Progenitor cell of endocrine pancreas (in vitro differentiated cells): ENCODE measurements at regions not wholly inside any gene's neighbourhood (a gene's known extent, or its start where the extent isn't known, plus 50 kb on each side); places are given as distances from the start of the nearest gene placed in this dataset.
A peak's percentile ranks its signal among the peaks of the same experiment; 100 is the strongest.

Experiments used
- DNase-seq: peaks from one replicate; pipeline ENCODE4 v3.0.0; 2021; ENCODE audit warnings: low spot score; ENCODE audit not compliant: unreplicated experiment
- H3K27ac Mint-ChIP-seq: 2 replicates; pipeline ENCODE4 v1.8.0; 2021; ENCODE audit warnings: mild to moderate bottlenecking, moderate library complexity, mixed read lengths
- H3K27me3 Mint-ChIP-seq: 2 replicates; pipeline ENCODE4 v1.8.0; 2021; ENCODE audit warnings: mixed read lengths
- H3K36me3 Mint-ChIP-seq: 2 replicates; pipeline ENCODE4 v1.8.0; 2022; ENCODE audit warnings: mixed read lengths; ENCODE audit not compliant: insufficient read depth
- H3K4me1 Mint-ChIP-seq: 2 replicates; pipeline ENCODE4 v1.8.0; 2021; ENCODE audit warnings: low read depth, mixed read lengths
- H3K4me3 Mint-ChIP-seq: 2 replicates; pipeline ENCODE4 v1.8.0; 2021; ENCODE audit warnings: low read depth, mild to moderate bottlenecking, moderate library complexity, mixed read lengths
- H3K9me3 Mint-ChIP-seq: 2 replicates; pipeline ENCODE4 v1.8.0; 2021; ENCODE audit warnings: low read depth, mixed read lengths
- TF ChIP-seq, protein P1 (sequence below): fragments of 200-600 bp; sonication (generic); IDR thresholded peaks from one replicate; pipeline ENCODE4 v1.5.0; 2021; ENCODE audit warnings: antibody characterized with exemption, mild to moderate bottlenecking; ENCODE audit not compliant: unreplicated experiment

GRCh38 chr2:45220227-45220626 is 211.0 kb upstream of the SIX2 start:
- peak overlapping the region; percentile 40 for H3K27ac Mint-ChIP-seq
- TF ChIP-seq, protein P1, sequence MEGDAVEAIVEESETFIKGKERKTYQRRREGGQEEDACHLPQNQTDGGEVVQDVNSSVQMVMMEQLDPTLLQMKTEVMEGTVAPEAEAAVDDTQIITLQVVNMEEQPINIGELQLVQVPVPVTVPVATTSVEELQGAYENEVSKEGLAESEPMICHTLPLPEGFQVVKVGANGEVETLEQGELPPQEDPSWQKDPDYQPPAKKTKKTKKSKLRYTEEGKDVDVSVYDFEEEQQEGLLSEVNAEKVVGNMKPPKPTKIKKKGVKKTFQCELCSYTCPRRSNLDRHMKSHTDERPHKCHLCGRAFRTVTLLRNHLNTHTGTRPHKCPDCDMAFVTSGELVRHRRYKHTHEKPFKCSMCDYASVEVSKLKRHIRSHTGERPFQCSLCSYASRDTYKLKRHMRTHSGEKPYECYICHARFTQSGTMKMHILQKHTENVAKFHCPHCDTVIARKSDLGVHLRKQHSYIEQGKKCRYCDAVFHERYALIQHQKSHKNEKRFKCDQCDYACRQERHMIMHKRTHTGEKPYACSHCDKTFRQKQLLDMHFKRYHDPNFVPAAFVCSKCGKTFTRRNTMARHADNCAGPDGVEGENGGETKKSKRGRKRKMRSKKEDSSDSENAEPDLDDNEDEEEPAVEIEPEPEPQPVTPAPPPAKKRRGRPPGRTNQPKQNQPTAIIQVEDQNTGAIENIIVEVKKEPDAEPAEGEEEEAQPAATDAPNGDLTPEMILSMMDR: no peak
- H3K27me3 Mint-ChIP-seq: peaks cover 4% of the 10 kb centered on the region
- no peak for DNase-seq
- H3K9me3 Mint-ChIP-seq: peaks cover 5% of the 10 kb centered on the region
- H3K4me3 Mint-ChIP-seq: no peak overlapping the region
- no peaks in the 10 kb centered on the region for H3K36me3 Mint-ChIP-seq
- H3K4me1 Mint-ChIP-seq: peaks cover 34% of the 10 kb centered on the region

- H3K9me3 Mint-ChIP-seq: peaks cover 5% of the 10 kb centered on the region
- TF ChIP-seq, protein P1: no peak
- peaks cover 6% of the 10 kb centered on the region for H3K27me3 Mint-ChIP-seq
- no peak for DNase-seq
- peak overlapping the region; percentile 12 for H3K4me3 Mint-ChIP-seq
- H3K27ac Mint-ChIP-seq: peak overlapping the region; percentile 91
- peaks cover 29% of the 10 kb centered on the region for H3K4me1 Mint-ChIP-seq
- no peaks in the 10 kb centered on the region for H3K36me3 Mint-ChIP-seq
Measured at GRCh38 chr2:45218931-45219339, 209.7 kb upstream of the SIX2 start.

GRCh38 chr2:45218297-45218696 is 209.0 kb upstream of the SIX2 start:
- Mint-ChIP-seq H3K36me3 (no peaks in the 10 kb centered on the region), H3K4me3 (no peak overlapping the region), H3K9me3 (peaks cover 5% of the 10 kb centered on the region), H3K27ac (peak overlapping the region; percentile 3), H3K4me1 (peaks cover 27% of the 10 kb centered on the region), H3K27me3 (peaks cover 6% of the 10 kb centered on the region)
- TF ChIP-seq, protein P1: no peak
- no peak for DNase-seq

DNA sequence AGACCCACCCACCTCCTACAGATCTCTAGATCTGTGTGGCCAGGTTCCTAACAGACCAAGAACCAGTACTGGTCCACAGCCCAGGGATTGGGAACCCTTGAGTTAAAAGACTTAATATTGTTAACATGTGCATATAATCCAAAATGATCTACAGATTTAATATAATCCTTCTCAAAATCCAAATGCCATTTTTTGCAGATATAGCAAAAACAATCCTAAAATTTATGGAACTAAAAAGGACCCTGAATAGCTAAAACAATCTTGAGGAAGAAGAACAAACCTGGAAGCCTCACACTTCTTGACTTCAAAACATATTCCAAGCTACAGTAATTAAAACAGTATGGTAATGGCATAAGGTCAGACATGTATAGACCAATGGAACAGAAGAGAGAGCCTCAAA is 206.9 kb upstream of the SIX2 start:
- H3K9me3 Mint-ChIP-seq: peaks cover 5% of the 10 kb centered on the region
- no peaks in the 10 kb centered on the region for H3K36me3 Mint-ChIP-seq
- TF ChIP-seq, protein P1: no peak
- H3K27ac Mint-ChIP-seq: no peak overlapping the region
- no peak for DNase-seq
- no peak overlapping the region for H3K4me3 Mint-ChIP-seq
- H3K4me1 Mint-ChIP-seq: peaks cover 25% of the 10 kb centered on the region
- H3K27me3 Mint-ChIP-seq: peaks cover 5% of the 10 kb centered on the region

DNA sequence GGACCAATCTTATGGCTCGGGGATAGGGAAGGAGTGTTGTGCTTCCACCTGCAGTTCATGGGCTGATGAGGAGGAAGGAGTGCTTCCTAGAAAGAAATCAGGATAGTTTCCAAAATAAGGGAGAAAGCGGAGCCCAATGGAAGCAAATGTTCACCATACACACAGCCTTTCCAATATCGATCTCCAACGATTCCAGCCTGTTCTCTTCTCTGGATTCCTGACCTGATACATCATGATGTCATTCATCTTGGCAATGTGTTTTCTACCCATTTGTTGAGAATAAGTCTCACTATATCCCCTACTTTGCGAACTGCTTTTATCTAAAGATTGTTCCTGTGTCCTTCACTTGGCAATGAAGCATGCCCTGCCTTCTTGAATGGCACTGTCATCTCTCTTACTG is 205.3 kb upstream of the SIX2 start:
- no peak for DNase-seq
- Mint-ChIP-seq H3K4me1 (peaks cover 13% of the 10 kb centered on the region), H3K9me3 (peaks cover 5% of the 10 kb centered on the region), H3K27me3 (peaks cover 2% of the 10 kb centered on the region), H3K36me3 (no peaks in the 10 kb centered on the region), H3K4me3 (no peak overlapping the region), H3K27ac (no peak overlapping the region)
- TF ChIP-seq, protein P1: no peak
